Neural progenitor cell (in vitro differentiated cells): ENCODE measurements at regions not wholly inside any gene's neighbourhood (a gene's known extent, or its start where the extent isn't known, plus 50 kb on each side); places are given as distances from the start of the nearest gene placed in this dataset.

Experiments used
- DNase-seq: peaks from one replicate; pipeline ENCODE4 v3.0.0-alpha.2; 2016; ENCODE audit warnings: low spot score
- H2AFZ ChIP-seq: fragments of 200-600 bp; sonication (generic); replicated peaks from 2 replicates; pipeline ENCODE4 v1.6.1; 2016; ENCODE audit warnings: antibody characterized with exemption
- H3F3A ChIP-seq: fragments of 200-600 bp; sonication (generic); 2 replicates; pipeline ENCODE4 v1.6.1; 2016; ENCODE audit warnings: antibody characterized with exemption, low read depth
- H3K27ac ChIP-seq: fragments of 200-600 bp; sonication (generic); 2 replicates; pipeline ENCODE4 v1.5.1; 2016; ENCODE audit warnings: mild to moderate bottlenecking
- H3K27me3 ChIP-seq: fragments of 200-600 bp; sonication (generic); 2 replicates; pipeline ENCODE4 v1.6.1; 2016; ENCODE audit warnings: mild to moderate bottlenecking, moderate library complexity
- H3K36me3 ChIP-seq: fragments of 200-600 bp; sonication (generic); 2 replicates; pipeline ENCODE4 v1.5.1; 2016
- H3K4me1 ChIP-seq: fragments of 200-600 bp; sonication (generic); 2 replicates; pipeline ENCODE4 v1.6.1; 2016; ENCODE audit warnings: mixed run types
- H3K4me2 ChIP-seq: fragments of 200-600 bp; sonication (generic); 2 replicates; pipeline ENCODE4 v1.6.1; 2016
- H3K4me3 ChIP-seq: fragments of 200-600 bp; sonication (generic); 2 replicates; pipeline ENCODE4 v1.5.1; 2016
- H3K79me2 ChIP-seq: fragments of 200-600 bp; sonication (generic); 2 replicates; pipeline ENCODE4 v1.6.1; 2016; ENCODE audit warnings: low read depth
- H3K9ac ChIP-seq: fragments of 200-600 bp; sonication (generic); 2 replicates; pipeline ENCODE4 v1.6.1; 2016
- H3K9me3 ChIP-seq: fragments of 200-600 bp; sonication (generic); 2 replicates; pipeline ENCODE4 v1.5.1; 2016; ENCODE audit warnings: low read depth
- H4K20me1 ChIP-seq: fragments of 200-600 bp; sonication (generic); 2 replicates; pipeline ENCODE4 v1.6.1; 2016; ENCODE audit warnings: low read depth
- H3K27ac Mint-ChIP-seq: 3 replicates; pipeline ENCODE4 v1.8.0; 2021; ENCODE audit warnings: mixed read lengths
- H3K27me3 Mint-ChIP-seq: 2 replicates; pipeline ENCODE4 v1.8.0; 2022; ENCODE audit warnings: low read depth, mild to moderate bottlenecking, inconsistent platforms, moderate library complexity, mixed read lengths; ENCODE audit not compliant: insufficient read depth
- H3K36me3 Mint-ChIP-seq: 3 replicates; pipeline ENCODE4 v1.8.0; 2021; ENCODE audit warnings: mixed read lengths
- H3K4me1 Mint-ChIP-seq: 3 replicates; pipeline ENCODE4 v1.8.0; 2021; ENCODE audit warnings: mixed read lengths
- H3K4me3 Mint-ChIP-seq: 3 replicates; pipeline ENCODE4 v1.8.0; 2021; ENCODE audit warnings: mild to moderate bottlenecking, moderate library complexity, mixed read lengths
- H3K9me3 Mint-ChIP-seq: 3 replicates; pipeline ENCODE4 v1.8.0; 2020; ENCODE audit warnings: mixed read lengths
- EZH2 ChIP-seq: fragments of 200-600 bp; sonication (generic); IDR thresholded peaks from 2 replicates; pipeline ENCODE4 v1.6.1; 2017; ENCODE audit warnings: antibody characterized with exemption, mild to moderate bottlenecking, moderate library complexity
- EZH2phosphoT487 ChIP-seq: fragments of 200-600 bp; sonication (generic); IDR thresholded peaks from 2 replicates; pipeline ENCODE4 v1.6.1; 2017; ENCODE audit warnings: antibody characterized with exemption
- TF ChIP-seq, protein P1 (sequence below): fragments of 200-600 bp; sonication (generic); IDR thresholded peaks from 2 replicates; pipeline ENCODE4 v1.5.1; 2017; ENCODE audit warnings: antibody characterized with exemption, mild to moderate bottlenecking

DNA sequence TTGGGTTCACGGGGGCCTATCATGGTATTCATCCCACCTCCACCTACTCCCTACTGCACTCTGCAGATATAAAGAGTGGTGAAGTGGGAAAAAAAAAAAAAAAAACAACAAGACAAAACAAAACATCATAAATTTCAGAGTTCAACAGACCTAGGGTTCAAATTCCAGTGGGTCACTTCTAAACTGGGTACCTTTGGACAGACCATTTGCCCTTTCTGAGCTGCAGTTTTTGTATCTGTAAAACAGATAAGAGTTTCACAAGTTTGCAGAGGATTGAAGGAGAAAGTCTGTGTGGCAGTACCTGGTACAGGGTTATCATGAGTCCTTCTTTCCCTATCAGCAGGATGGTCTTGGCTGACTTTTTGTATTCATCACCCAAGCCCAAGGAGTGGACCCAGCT, 211.2 kb upstream of the EEA1 start:
- Histone ChIP-seq H3K36me3 (no peaks in the 10 kb centered on the region), H3K27me3 (no peaks in the 10 kb centered on the region), H3K79me2 (no peaks in the 10 kb centered on the region), H3F3A (no peaks in the 10 kb centered on the region), H3K9me3 (no peaks in the 10 kb centered on the region), H3K4me2 (no peak overlapping the region), H3K4me1 (peaks cover 10% of the 10 kb centered on the region), H2AFZ (no peak overlapping the region), H4K20me1 (no peaks in the 10 kb centered on the region), H3K9ac (no peak overlapping the region), H3K4me3 (no peak overlapping the region), H3K27ac (no peak overlapping the region)
- H3K4me1 Mint-ChIP-seq, result no peaks in the 10 kb centered on the region
- no peak for DNase-seq
- no peak overlapping the region for H3K27ac Mint-ChIP-seq
- no peak overlapping the region for H3K4me3 Mint-ChIP-seq
- TF ChIP-seq, protein P1, sequence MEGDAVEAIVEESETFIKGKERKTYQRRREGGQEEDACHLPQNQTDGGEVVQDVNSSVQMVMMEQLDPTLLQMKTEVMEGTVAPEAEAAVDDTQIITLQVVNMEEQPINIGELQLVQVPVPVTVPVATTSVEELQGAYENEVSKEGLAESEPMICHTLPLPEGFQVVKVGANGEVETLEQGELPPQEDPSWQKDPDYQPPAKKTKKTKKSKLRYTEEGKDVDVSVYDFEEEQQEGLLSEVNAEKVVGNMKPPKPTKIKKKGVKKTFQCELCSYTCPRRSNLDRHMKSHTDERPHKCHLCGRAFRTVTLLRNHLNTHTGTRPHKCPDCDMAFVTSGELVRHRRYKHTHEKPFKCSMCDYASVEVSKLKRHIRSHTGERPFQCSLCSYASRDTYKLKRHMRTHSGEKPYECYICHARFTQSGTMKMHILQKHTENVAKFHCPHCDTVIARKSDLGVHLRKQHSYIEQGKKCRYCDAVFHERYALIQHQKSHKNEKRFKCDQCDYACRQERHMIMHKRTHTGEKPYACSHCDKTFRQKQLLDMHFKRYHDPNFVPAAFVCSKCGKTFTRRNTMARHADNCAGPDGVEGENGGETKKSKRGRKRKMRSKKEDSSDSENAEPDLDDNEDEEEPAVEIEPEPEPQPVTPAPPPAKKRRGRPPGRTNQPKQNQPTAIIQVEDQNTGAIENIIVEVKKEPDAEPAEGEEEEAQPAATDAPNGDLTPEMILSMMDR, result no peak
- TF ChIP-seq EZH2 (no peak), EZH2phosphoT487 (no peak)
- H3K9me3 Mint-ChIP-seq, result no peaks in the 10 kb centered on the region
- no peaks in the 10 kb centered on the region for H3K27me3 Mint-ChIP-seq
- no peaks in the 10 kb centered on the region for H3K36me3 Mint-ChIP-seq

DNA sequence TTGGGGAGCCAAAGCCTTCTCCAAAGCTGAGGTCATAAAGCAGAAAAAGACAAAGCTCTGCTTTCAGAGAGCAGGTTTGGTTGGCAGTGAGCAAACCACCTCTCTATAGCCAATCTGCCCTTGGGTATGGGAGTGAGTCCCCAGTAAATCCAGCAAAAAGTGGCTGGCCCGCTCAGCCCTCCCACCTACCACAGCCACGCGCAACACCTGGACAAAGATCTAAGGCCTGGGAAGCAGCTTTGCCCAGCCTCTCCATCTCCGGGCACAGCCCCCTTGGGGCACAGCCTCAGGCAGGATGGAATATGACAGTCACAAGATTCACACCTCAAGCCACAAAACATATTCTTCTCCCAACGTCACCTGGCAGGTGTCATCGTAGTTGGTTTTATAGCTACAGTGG, 211.7 kb upstream of the EEA1 start:
- Histone ChIP-seq H3K4me2 (no peak overlapping the region), H3K27me3 (no peaks in the 10 kb centered on the region), H3F3A (no peaks in the 10 kb centered on the region), H3K79me2 (no peaks in the 10 kb centered on the region), H4K20me1 (no peaks in the 10 kb centered on the region), H3K9ac (no peak overlapping the region), H2AFZ (no peak overlapping the region), H3K9me3 (no peaks in the 10 kb centered on the region), H3K36me3 (no peaks in the 10 kb centered on the region), H3K27ac (no peak overlapping the region), H3K4me3 (no peak overlapping the region), H3K4me1 (peaks cover 5% of the 10 kb centered on the region)
- TF ChIP-seq, protein P1, result no peak
- TF ChIP-seq EZH2, result no peak
- no peak for TF ChIP-seq EZH2phosphoT487
- no peaks in the 10 kb centered on the region for H3K9me3 Mint-ChIP-seq
- H3K4me3 Mint-ChIP-seq, result no peak overlapping the region
- H3K27ac Mint-ChIP-seq, result no peak overlapping the region
- DNase-seq, result no peak
- H3K27me3 Mint-ChIP-seq, result no peaks in the 10 kb centered on the region
- H3K4me1 Mint-ChIP-seq, result no peaks in the 10 kb centered on the region
- H3K36me3 Mint-ChIP-seq, result no peaks in the 10 kb centered on the region

DNA sequence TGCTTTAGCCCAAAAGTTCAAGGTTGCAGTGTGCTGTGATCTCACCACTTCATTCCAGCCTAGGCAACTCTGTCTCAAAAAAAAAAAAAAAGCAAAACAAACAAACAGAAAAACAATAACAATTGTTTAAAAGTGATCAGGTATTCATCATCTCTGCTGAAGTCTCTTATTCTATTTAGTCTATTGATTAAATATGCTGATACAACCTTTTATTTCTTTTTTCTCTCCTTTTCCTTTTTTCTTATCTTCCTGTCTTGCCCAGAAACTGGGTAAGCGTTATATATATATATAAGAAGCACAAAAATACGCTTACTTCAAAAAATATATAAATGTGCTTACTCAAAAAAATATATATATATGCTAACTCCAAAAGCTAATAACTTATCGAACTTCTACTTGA, 213.8 kb upstream of the EEA1 start:
- Histone ChIP-seq H3K27me3 (no peaks in the 10 kb centered on the region), H3F3A (no peaks in the 10 kb centered on the region), H3K4me3 (no peak overlapping the region), H3K4me1 (no peaks in the 10 kb centered on the region), H4K20me1 (no peaks in the 10 kb centered on the region), H3K9me3 (no peaks in the 10 kb centered on the region), H3K79me2 (no peaks in the 10 kb centered on the region), H3K4me2 (no peak overlapping the region), H3K36me3 (no peaks in the 10 kb centered on the region), H3K9ac (no peak overlapping the region), H2AFZ (no peak overlapping the region), H3K27ac (no peak overlapping the region)
- DNase-seq, result no peak
- H3K36me3 Mint-ChIP-seq, result no peaks in the 10 kb centered on the region
- TF ChIP-seq EZH2 (no peak), EZH2phosphoT487 (no peak)
- TF ChIP-seq, protein P1, result no peak
- H3K4me3 Mint-ChIP-seq, result no peak overlapping the region
- H3K9me3 Mint-ChIP-seq, result no peaks in the 10 kb centered on the region
- no peaks in the 10 kb centered on the region for H3K27me3 Mint-ChIP-seq
- H3K27ac Mint-ChIP-seq, result no peak overlapping the region
- H3K4me1 Mint-ChIP-seq, result no peaks in the 10 kb centered on the region

DNA sequence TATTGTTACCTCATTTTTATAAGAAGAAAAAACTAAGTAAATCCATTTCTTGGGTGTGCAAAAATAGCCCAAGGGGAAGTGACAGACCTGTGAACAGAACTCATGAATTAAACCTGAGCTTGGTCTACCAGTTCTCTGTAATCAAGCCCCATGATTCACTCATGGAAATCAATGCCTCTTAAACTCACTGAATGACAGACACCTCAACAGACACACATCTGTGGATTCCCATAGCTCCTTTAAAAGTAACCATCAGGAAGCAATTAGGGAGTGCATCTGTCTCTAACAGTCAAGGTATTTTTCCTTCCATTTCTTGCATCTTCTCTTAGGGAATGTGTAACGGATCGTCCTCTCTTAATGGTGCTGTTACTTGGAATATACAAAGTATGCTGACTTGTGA, 215.0 kb upstream of the EEA1 start:
- Mint-ChIP-seq H3K9me3 (no peaks in the 10 kb centered on the region), H3K36me3 (no peaks in the 10 kb centered on the region), H3K4me3 (no peak overlapping the region), H3K27me3 (no peaks in the 10 kb centered on the region), H3K27ac (no peak overlapping the region), H3K4me1 (no peaks in the 10 kb centered on the region)
- Histone ChIP-seq H2AFZ (peak overlapping the region; percentile 35), H3F3A (no peaks in the 10 kb centered on the region), H3K4me1 (no peaks in the 10 kb centered on the region), H3K4me2 (no peak overlapping the region), H3K36me3 (no peaks in the 10 kb centered on the region), H3K9me3 (no peaks in the 10 kb centered on the region), H4K20me1 (no peaks in the 10 kb centered on the region), H3K27me3 (no peaks in the 10 kb centered on the region), H3K4me3 (no peak overlapping the region), H3K79me2 (no peaks in the 10 kb centered on the region), H3K27ac (no peak overlapping the region), H3K9ac (no peak overlapping the region)
- TF ChIP-seq, protein P1, result no peak
- TF ChIP-seq EZH2phosphoT487, result no peak
- TF ChIP-seq EZH2, result no peak
- no peak for DNase-seq
